ENCODE measurements at regions not wholly inside any gene's neighbourhood (a gene's known extent, or its start where the extent isn't known, plus 50 kb on each side); places are given as distances from the start of the nearest gene placed in this dataset.

- no peak for TF ChIP-seq CTCF (IDR thresholded peaks at IDR 0.05)
- TF ChIP-seq POLR2A (IDR thresholded peaks at IDR 0.05), result no peak
Observed at GRCh38 chr5:158265346-158265745, 406.4 kb upstream of the CLINT1 start.

All from thyroid gland (tissue), 4 donors.